ENCODE measurements at regions not wholly inside any gene's neighbourhood (a gene's known extent, or its start where the extent isn't known, plus 50 kb on each side); places are given as distances from the start of the nearest gene placed in this dataset.

GRCh38 chr2:175734686-175735085 lies 267.4 kb downstream of the LNPK start:
- TF ChIP-seq CTCF (conservative IDR thresholded peaks at IDR 0.05) (no peak), ZFX (IDR thresholded peaks at IDR 0.05) (no peak)

Measured in C4-2B (cell line).